ENCODE measurements at regions not wholly inside any gene's neighbourhood (a gene's known extent, or its start where the extent isn't known, plus 50 kb on each side); places are given as distances from the start of the nearest gene placed in this dataset.

DNA sequence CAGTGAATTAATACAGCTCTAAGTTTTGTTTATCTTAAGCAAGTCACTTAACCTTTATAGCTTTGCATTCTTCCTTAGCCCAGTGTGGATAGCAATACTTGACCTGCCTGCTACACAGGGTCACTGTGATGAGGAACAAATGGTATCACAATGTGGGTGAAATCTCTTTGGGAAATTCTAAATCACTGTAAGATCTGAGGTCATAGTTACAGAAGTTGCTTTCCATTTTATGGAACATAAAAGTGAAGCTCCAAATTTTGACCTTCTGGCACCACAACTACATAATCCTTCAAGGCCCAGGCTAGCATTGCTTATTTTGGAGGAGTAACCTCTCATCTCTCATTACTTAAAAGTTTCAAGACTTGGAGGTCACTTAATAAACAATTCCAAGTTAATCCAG, 227.7 kb downstream of the USP46 start:
- ChIA-PET CTCF (interaction anchor here (0.7 kb wide), 1 partner anchor 15 kb away, joined by 3 read pairs; no protein-coding TSS in a partner anchor), POLR2A (ENCODE audit: unreplicated experiment) (no interaction called here)
- H3K4me3 ChIP-seq (ENCODE audit: insufficient read depth, low read depth, low read length): no peak overlapping the region
- in situ Hi-C loops (cut with MboI; ENCODE audit: low sequenced_read_pairs) (no loop called here), intact Hi-C loops (cut with micrococcal nuclease) (no loop called here), dilution Hi-C loops (cut with HindIII; ENCODE audit: low sequenced_read_pairs, unreplicated experiment) (no loop called here)
- H4K91ac ChIP-seq (ENCODE audit: insufficient read depth, low read depth, low read length): no peak overlapping the region
- BruUV-seq (replicated peaks): no TSS peak
- ATAC-seq (ENCODE audit: low read depth) (no peak), DNase-seq (no peak)
- no peak overlapping the region for H2BK15ac ChIP-seq (ENCODE audit: low read depth, low read length)
- H3K79me1 ChIP-seq (ENCODE audit: low read depth in 1 of 2, low read length in 2 of 2): no peaks in the 10 kb centered on the region
- no peak overlapping the region for H2BK5ac ChIP-seq (ENCODE audit: low read depth, low read length, poor library complexity, severe bottlenecking)
- no peak overlapping the region for H3K4me2 ChIP-seq (ENCODE audit: low read depth, low read length)
- no peak overlapping the region for H3K9ac ChIP-seq (ENCODE audit: low read depth, low read length)
- no peak overlapping the region for H3K23ac ChIP-seq (ENCODE audit: low read depth, low read length)
- H4K5ac ChIP-seq (ENCODE audit: low read depth, low read length): no peak overlapping the region
- H4K20me1 ChIP-seq (ENCODE audit: insufficient read depth, low read length): no peaks in the 10 kb centered on the region
- no peak overlapping the region for H2AFZ ChIP-seq (replicated peaks; ENCODE audit: low read length, poor library complexity)
- no peaks in the 10 kb centered on the region for H3K9me1 ChIP-seq (ENCODE audit: insufficient read depth, low read length)
- no peak overlapping the region for H3K18ac ChIP-seq (ENCODE audit: low read depth, low read length)
- H2BK20ac ChIP-seq (ENCODE audit: low read depth, low read length): no peak overlapping the region
- H3K9me3 ChIP-seq (ENCODE audit: control insufficient read depth, insufficient read depth, low read length): no peaks in the 10 kb centered on the region
- no peak overlapping the region for H4K8ac ChIP-seq (ENCODE audit: low read depth in 2 of 2, low read length in 2 of 2)
- no peak overlapping the region for H3K14ac ChIP-seq (replicated peaks; ENCODE audit: low read depth, low read length)
- H2BK120ac ChIP-seq (ENCODE audit: low read depth, low read length): no peak overlapping the region
- H3K4ac ChIP-seq (ENCODE audit: low read depth, low read length): no peak overlapping the region
- H3K27me3 ChIP-seq (ENCODE audit: control insufficient read depth, insufficient read depth, low read length): no peaks in the 10 kb centered on the region; the same call in 1 of the 2 replicates
- H2AK5ac ChIP-seq (ENCODE audit: low read depth, low read length): no peak overlapping the region
- H3K4me1 ChIP-seq (ENCODE audit: control insufficient read depth, insufficient read depth, low read length): no peaks in the 10 kb centered on the region
- H3K36me3 ChIP-seq (ENCODE audit: control insufficient read depth, insufficient read depth, low read length): no peaks in the 10 kb centered on the region
- TF ChIP-seq MAZ (IDR thresholded peaks at IDR 0.05; ENCODE audit: borderline replicate concordance, low read depth, low read length) (no peak), BHLHE40 (IDR thresholded peaks at IDR 0.05; ENCODE audit: low read depth, low read length) (no peak), POLR2A (IDR thresholded peaks at IDR 0.05; ENCODE audit: low read depth, low read length) (no peak)
- TF ChIP-seq, protein P1, sequence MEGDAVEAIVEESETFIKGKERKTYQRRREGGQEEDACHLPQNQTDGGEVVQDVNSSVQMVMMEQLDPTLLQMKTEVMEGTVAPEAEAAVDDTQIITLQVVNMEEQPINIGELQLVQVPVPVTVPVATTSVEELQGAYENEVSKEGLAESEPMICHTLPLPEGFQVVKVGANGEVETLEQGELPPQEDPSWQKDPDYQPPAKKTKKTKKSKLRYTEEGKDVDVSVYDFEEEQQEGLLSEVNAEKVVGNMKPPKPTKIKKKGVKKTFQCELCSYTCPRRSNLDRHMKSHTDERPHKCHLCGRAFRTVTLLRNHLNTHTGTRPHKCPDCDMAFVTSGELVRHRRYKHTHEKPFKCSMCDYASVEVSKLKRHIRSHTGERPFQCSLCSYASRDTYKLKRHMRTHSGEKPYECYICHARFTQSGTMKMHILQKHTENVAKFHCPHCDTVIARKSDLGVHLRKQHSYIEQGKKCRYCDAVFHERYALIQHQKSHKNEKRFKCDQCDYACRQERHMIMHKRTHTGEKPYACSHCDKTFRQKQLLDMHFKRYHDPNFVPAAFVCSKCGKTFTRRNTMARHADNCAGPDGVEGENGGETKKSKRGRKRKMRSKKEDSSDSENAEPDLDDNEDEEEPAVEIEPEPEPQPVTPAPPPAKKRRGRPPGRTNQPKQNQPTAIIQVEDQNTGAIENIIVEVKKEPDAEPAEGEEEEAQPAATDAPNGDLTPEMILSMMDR (conservative IDR thresholded peaks at IDR 0.05; ENCODE audit: low read depth, low read length): no peak
- TF ChIP-seq, protein P2, sequence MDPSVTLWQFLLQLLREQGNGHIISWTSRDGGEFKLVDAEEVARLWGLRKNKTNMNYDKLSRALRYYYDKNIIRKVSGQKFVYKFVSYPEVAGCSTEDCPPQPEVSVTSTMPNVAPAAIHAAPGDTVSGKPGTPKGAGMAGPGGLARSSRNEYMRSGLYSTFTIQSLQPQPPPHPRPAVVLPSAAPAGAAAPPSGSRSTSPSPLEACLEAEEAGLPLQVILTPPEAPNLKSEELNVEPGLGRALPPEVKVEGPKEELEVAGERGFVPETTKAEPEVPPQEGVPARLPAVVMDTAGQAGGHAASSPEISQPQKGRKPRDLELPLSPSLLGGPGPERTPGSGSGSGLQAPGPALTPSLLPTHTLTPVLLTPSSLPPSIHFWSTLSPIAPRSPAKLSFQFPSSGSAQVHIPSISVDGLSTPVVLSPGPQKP (IDR thresholded peaks at IDR 0.05; ENCODE audit: borderline replicate concordance, low read depth, low read length): no peak
- H3K27ac ChIP-seq (ENCODE audit: insufficient read depth, low read length): no peak overlapping the region
- no peak overlapping the region for H3K56ac ChIP-seq (ENCODE audit: extremely low read depth, insufficient read depth, low read length)
- no peak overlapping the region for H2AK9ac ChIP-seq (replicated peaks; ENCODE audit: low read depth, low read length, poor library complexity)
